ENCODE measurements at regions not wholly inside any gene's neighbourhood (a gene's known extent, or its start where the extent isn't known, plus 50 kb on each side); places are given as distances from the start of the nearest gene placed in this dataset.

DNA sequence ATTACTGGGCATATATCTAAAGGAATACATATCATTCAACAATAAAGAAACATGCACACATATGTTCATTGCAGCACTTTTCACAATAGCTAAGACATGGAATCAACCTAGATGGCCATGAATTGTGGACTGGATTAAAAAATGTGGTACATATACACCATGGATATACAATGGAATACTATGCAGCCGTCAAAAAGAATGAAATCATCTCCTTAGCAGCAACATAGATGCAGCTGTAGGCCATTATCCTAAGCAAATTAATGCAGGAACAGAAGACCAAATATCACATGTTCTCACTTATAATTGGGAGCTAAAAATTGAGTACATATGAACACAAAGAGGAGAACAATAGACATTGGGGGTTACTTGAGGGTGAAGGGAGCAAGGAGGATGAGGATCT lies 175.6 kb downstream of the POLR1F start (continued):
- TF ChIP-seq, protein P1, sequence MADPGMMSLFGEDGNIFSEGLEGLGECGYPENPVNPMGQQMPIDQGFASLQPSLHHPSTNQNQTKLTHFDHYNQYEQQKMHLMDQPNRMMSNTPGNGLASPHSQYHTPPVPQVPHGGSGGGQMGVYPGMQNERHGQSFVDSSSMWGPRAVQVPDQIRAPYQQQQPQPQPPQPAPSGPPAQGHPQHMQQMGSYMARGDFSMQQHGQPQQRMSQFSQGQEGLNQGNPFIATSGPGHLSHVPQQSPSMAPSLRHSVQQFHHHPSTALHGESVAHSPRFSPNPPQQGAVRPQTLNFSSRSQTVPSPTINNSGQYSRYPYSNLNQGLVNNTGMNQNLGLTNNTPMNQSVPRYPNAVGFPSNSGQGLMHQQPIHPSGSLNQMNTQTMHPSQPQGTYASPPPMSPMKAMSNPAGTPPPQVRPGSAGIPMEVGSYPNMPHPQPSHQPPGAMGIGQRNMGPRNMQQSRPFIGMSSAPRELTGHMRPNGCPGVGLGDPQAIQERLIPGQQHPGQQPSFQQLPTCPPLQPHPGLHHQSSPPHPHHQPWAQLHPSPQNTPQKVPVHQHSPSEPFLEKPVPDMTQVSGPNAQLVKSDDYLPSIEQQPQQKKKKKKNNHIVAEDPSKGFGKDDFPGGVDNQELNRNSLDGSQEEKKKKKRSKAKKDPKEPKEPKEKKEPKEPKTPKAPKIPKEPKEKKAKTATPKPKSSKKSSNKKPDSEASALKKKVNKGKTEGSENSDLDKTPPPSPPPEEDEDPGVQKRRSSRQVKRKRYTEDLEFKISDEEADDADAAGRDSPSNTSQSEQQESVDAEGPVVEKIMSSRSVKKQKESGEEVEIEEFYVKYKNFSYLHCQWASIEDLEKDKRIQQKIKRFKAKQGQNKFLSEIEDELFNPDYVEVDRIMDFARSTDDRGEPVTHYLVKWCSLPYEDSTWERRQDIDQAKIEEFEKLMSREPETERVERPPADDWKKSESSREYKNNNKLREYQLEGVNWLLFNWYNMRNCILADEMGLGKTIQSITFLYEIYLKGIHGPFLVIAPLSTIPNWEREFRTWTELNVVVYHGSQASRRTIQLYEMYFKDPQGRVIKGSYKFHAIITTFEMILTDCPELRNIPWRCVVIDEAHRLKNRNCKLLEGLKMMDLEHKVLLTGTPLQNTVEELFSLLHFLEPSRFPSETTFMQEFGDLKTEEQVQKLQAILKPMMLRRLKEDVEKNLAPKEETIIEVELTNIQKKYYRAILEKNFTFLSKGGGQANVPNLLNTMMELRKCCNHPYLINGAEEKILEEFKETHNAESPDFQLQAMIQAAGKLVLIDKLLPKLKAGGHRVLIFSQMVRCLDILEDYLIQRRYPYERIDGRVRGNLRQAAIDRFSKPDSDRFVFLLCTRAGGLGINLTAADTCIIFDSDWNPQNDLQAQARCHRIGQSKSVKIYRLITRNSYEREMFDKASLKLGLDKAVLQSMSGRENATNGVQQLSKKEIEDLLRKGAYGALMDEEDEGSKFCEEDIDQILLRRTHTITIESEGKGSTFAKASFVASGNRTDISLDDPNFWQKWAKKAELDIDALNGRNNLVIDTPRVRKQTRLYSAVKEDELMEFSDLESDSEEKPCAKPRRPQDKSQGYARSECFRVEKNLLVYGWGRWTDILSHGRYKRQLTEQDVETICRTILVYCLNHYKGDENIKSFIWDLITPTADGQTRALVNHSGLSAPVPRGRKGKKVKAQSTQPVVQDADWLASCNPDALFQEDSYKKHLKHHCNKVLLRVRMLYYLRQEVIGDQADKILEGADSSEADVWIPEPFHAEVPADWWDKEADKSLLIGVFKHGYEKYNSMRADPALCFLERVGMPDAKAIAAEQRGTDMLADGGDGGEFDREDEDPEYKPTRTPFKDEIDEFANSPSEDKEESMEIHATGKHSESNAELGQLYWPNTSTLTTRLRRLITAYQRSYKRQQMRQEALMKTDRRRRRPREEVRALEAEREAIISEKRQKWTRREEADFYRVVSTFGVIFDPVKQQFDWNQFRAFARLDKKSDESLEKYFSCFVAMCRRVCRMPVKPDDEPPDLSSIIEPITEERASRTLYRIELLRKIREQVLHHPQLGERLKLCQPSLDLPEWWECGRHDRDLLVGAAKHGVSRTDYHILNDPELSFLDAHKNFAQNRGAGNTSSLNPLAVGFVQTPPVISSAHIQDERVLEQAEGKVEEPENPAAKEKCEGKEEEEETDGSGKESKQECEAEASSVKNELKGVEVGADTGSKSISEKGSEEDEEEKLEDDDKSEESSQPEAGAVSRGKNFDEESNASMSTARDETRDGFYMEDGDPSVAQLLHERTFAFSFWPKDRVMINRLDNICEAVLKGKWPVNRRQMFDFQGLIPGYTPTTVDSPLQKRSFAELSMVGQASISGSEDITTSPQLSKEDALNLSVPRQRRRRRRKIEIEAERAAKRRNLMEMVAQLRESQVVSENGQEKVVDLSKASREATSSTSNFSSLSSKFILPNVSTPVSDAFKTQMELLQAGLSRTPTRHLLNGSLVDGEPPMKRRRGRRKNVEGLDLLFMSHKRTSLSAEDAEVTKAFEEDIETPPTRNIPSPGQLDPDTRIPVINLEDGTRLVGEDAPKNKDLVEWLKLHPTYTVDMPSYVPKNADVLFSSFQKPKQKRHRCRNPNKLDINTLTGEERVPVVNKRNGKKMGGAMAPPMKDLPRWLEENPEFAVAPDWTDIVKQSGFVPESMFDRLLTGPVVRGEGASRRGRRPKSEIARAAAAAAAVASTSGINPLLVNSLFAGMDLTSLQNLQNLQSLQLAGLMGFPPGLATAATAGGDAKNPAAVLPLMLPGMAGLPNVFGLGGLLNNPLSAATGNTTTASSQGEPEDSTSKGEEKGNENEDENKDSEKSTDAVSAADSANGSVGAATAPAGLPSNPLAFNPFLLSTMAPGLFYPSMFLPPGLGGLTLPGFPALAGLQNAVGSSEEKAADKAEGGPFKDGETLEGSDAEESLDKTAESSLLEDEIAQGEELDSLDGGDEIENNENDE (IDR thresholded peaks at IDR 0.05; ENCODE audit: insufficient replicate concordance, low read length) = no peak
- no peak for TF ChIP-seq RAD21 (IDR thresholded peaks at IDR 0.05 in 1 of 2, conservative IDR thresholded peaks at IDR 0.05 in 1 of 2; ENCODE audit: low read depth in 2 of 2, low read length in 2 of 2)
- no peak for TF ChIP-seq TAF1 (IDR thresholded peaks at IDR 0.05; ENCODE audit: low read depth, low read length)
- TF ChIP-seq SP1 (IDR thresholded peaks at IDR 0.05; ENCODE audit: low read depth, low read length) = no peak
- no peak for TF ChIP-seq POU5F1 (IDR thresholded peaks at IDR 0.05; ENCODE audit: low read depth, low read length)

Measured in H1 (cell line).